ENCODE measurements at regions not wholly inside any gene's neighbourhood (a gene's known extent, or its start where the extent isn't known, plus 50 kb on each side); places are given as distances from the start of the nearest gene placed in this dataset.
A peak's percentile ranks its signal among the peaks of the same experiment; 100 is the strongest.

DNA sequence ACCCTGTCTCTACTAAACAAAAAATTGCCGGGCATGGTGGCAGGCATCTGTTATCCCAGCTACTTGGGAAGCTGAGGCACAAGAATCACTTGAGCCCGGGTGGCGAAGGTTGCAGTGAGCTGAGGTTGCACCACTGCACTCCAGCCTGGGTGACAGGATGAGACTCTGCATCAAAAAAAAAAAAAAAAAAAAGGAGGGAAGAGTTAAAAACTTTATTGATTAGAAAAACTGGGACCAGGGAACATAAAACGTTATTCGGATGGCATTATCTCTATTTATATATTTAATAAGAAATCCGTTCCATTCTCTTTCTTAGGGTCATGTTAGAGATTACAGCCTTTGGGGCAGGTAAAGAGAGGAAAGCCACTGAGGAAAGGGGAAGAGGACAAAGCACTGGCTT is 197.5 kb downstream of the BCR start:
- Mint-ChIP-seq H3K36me3 (ENCODE audit: low read depth) (no peaks in the 10 kb centered on the region), H3K27ac (ENCODE audit: unreplicated experiment) (no peak overlapping the region), H3K27me3 (ENCODE audit: low read depth) (peaks cover 4% of the 10 kb centered on the region), H3K4me3 (no peak overlapping the region), H3K9me3 (no peaks in the 10 kb centered on the region), H3K4me1 (no peaks in the 10 kb centered on the region)
- DNase-seq (ENCODE audit: low read depth, low spot score) = no peak
- TF ChIP-seq, protein P1, sequence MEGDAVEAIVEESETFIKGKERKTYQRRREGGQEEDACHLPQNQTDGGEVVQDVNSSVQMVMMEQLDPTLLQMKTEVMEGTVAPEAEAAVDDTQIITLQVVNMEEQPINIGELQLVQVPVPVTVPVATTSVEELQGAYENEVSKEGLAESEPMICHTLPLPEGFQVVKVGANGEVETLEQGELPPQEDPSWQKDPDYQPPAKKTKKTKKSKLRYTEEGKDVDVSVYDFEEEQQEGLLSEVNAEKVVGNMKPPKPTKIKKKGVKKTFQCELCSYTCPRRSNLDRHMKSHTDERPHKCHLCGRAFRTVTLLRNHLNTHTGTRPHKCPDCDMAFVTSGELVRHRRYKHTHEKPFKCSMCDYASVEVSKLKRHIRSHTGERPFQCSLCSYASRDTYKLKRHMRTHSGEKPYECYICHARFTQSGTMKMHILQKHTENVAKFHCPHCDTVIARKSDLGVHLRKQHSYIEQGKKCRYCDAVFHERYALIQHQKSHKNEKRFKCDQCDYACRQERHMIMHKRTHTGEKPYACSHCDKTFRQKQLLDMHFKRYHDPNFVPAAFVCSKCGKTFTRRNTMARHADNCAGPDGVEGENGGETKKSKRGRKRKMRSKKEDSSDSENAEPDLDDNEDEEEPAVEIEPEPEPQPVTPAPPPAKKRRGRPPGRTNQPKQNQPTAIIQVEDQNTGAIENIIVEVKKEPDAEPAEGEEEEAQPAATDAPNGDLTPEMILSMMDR (conservative IDR thresholded peaks at IDR 0.05) = no peak

DNA sequence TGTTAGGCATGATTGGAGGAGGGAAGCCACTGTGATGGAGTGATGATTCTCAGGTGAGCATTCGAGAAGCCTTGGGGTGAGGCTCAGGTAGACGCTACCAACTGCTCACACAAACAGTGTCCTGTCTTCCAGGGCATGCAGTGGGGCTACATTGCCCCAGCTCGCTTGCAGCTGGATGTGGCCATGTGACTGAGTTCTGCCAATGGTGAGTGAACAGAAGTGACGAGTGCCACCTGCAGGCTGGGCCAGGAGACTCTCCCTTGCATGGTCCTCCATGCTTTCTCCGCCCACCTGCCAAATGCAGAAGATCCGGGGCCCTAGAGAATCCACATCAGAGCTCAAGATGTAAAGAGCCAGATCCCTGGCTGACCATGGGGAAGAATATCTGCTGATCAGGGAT is 195.9 kb downstream of the BCR start:
- Mint-ChIP-seq H3K27me3 (ENCODE audit: low read depth) (peaks cover 6% of the 10 kb centered on the region), H3K27ac (ENCODE audit: unreplicated experiment) (no peak overlapping the region), H3K36me3 (ENCODE audit: low read depth) (no peaks in the 10 kb centered on the region), H3K4me1 (no peaks in the 10 kb centered on the region), H3K9me3 (no peaks in the 10 kb centered on the region), H3K4me3 (no peak overlapping the region)
- TF ChIP-seq, protein P1 (conservative IDR thresholded peaks at IDR 0.05) = peak; percentile 24
- DNase-seq (ENCODE audit: low read depth, low spot score) = no peak

DNA sequence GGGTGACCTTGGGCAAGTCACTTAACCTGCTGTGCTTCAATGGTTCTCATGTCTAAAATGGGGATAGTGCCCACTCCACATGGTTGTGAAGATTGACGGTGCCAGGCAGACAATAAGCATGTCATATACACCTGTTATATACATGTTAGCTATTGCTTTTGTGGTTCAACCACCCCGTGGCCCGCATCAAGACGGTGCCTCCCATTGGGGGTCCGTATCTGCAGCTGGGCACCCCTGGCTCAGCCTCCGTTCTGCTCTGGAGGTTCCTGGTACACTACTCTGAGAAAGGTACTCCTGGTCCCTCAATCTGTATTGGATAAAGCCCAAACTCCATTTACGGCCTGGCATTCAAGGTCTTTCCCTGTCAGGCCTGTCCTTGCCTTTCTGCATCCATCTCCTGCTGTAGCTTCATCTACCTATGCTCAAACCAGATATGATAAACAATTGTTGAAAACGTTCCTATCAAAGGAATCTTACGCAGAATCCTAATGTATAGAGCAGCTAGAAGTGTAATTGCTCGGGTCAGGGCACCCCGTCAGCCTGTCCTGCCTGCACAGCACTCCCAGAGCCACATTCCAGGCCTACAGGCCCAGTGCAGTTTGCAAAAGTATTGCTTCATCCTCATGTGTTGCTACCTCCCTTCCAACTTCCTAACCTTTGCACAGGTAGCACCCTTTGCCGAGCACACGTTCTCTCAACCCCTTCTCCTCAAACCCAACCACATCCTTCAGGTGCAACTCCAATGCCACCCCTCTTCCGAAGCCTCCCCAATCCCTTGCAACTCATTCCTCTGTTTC is 194.9 kb downstream of the BCR start:
- Mint-ChIP-seq H3K4me1 (no peaks in the 10 kb centered on the region), H3K9me3 (no peaks in the 10 kb centered on the region), H3K4me3 (no peak overlapping the region), H3K27ac (ENCODE audit: unreplicated experiment) (no peak overlapping the region), H3K36me3 (ENCODE audit: low read depth) (no peaks in the 10 kb centered on the region), H3K27me3 (ENCODE audit: low read depth) (peaks cover 15% of the 10 kb centered on the region)
- no peak for DNase-seq (ENCODE audit: low read depth, low spot score)
- TF ChIP-seq, protein P1 (conservative IDR thresholded peaks at IDR 0.05) = no peak

DNA sequence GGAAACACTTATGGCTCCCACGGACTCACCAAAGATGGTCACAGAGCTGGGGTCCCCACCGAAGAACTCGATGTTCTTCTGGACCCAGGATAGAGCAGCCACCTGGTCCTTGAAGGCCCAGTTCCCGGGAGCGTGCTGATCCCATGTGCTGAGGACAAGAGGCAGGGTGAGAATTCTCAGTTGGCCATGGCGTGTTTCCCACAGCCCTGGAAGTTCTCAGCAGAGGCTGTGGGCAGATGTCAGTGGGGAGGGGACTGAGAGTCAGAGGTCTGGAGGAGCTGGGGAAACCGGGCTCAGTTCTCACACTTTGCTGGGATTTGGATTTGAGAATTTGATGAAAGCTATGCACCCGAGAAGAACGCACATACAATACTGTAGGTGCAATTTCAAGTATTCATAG is 193.3 kb downstream of the BCR start:
- no peaks in the 10 kb centered on the region for H3K36me3 Mint-ChIP-seq (ENCODE audit: low read depth)
- H3K27me3 Mint-ChIP-seq (ENCODE audit: low read depth) = peaks cover 31% of the 10 kb centered on the region
- no peak for DNase-seq (ENCODE audit: low read depth, low spot score)
- no peaks in the 10 kb centered on the region for H3K4me1 Mint-ChIP-seq
- no peaks in the 10 kb centered on the region for H3K9me3 Mint-ChIP-seq
- H3K4me3 Mint-ChIP-seq = no peak overlapping the region
- TF ChIP-seq, protein P1 (conservative IDR thresholded peaks at IDR 0.05) = no peak
- no peak overlapping the region for H3K27ac Mint-ChIP-seq (ENCODE audit: unreplicated experiment)

DNA sequence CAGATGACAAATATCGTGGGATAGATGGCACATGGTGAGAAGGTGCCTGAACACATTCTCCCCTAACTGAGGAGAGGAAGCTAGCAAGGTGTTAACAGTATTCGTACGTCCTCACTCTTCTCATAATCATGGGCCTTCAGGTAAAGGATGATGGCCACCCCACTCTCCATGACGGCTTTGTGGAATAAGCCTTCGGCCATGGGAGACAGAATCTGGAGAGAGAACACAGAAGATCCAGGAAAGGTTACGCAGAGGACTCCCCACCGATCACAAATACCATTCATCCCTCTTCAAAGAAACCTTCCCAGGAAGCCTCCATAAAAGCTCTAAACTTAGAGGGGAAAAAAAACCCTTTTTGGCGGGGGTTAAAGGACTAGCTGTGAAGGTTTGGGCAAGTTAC is 189.9 kb downstream of the BCR start:
- no peak for DNase-seq (ENCODE audit: low read depth, low spot score)
- H3K36me3 Mint-ChIP-seq (ENCODE audit: low read depth) = no peaks in the 10 kb centered on the region
- H3K4me3 Mint-ChIP-seq = no peak overlapping the region
- H3K9me3 Mint-ChIP-seq = no peaks in the 10 kb centered on the region
- no peaks in the 10 kb centered on the region for H3K4me1 Mint-ChIP-seq
- TF ChIP-seq, protein P1 (conservative IDR thresholded peaks at IDR 0.05) = no peak
- no peak overlapping the region for H3K27ac Mint-ChIP-seq (ENCODE audit: unreplicated experiment)
- peaks cover 61% of the 10 kb centered on the region for H3K27me3 Mint-ChIP-seq (ENCODE audit: low read depth)

All from neural crest cell (in vitro differentiated cells).